ENCODE measurements at regions not wholly inside any gene's neighbourhood (a gene's known extent, or its start where the extent isn't known, plus 50 kb on each side); places are given as distances from the start of the nearest gene placed in this dataset.

- TF ChIP-seq CTCF (IDR thresholded peaks at IDR 0.05) (no peak), EP300 (IDR thresholded peaks at IDR 0.05) (no peak)
These were observed 140.1 kb downstream of the BASP1 start for GRCh38 chr5:17357504-17357903.
